ENCODE measurements at regions not wholly inside any gene's neighbourhood (a gene's known extent, or its start where the extent isn't known, plus 50 kb on each side); places are given as distances from the start of the nearest gene placed in this dataset.

DNA sequence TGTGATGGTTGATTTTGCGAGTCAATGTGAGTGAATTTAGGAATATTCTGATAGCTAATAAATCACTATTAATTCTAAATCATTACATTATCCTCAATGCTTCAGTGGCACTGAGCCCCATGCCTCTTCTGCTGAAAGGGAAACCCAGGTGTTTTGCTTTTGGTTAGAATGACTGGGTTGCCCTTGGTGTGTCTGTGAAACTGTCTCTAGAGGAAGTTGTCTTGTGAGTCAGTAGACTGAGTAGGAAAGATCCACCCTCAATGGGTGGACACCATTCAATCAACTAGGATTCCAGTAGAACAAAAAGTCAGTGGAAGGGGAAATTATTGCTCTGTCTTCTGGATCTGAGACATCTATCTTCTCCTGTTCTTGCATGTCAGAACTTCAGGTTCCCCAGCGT, 472.4 kb downstream of the ANKRD7 start:
- no peaks in the 10 kb centered on the region for H3K4me1 ChIP-seq (ENCODE audit: insufficient read depth, low read length)
- H3K9ac ChIP-seq (ENCODE audit: low read depth, low read length) = no peak overlapping the region
- no peak overlapping the region for H3K4me3 ChIP-seq (ENCODE audit: low read length)
- no peak overlapping the region for H3K27ac ChIP-seq (ENCODE audit: low read depth, low read length)
- H3K27me3 ChIP-seq (ENCODE audit: insufficient read depth, low read length) = no peaks in the 10 kb centered on the region
- no peaks in the 10 kb centered on the region for H3K36me3 ChIP-seq (ENCODE audit: insufficient read depth, low read length)
- 90% methylated on average over 1 of the region's 2 CpGs for WGBS
- H3K9me3 ChIP-seq (ENCODE audit: insufficient read depth, low read depth, low read length) = no peaks in the 10 kb centered on the region

DNA sequence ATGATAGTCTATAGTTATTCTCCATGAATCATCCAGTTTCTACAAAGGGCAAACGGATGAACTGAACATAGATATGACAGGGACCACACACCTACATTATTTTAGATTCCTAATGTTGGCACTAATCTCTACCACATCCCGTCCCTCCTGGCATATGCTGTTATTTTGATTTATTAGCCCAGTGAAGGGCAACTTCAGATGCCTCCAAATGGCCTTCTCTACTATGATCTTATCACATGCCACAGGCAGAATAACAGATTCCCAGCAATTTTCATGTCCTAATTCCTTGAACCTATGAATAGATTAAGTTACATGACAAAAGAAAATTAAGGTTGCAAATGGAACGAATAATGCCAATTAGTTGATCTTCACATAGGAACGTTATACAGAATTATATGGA, 474.7 kb downstream of the ANKRD7 start:
- H3K27ac ChIP-seq (ENCODE audit: low read depth, low read length) = no peak overlapping the region
- H3K9me3 ChIP-seq (ENCODE audit: insufficient read depth, low read depth, low read length) = no peaks in the 10 kb centered on the region
- no peak overlapping the region for H3K9ac ChIP-seq (ENCODE audit: low read depth, low read length)
- no peaks in the 10 kb centered on the region for H3K27me3 ChIP-seq (ENCODE audit: insufficient read depth, low read length)
- no peaks in the 10 kb centered on the region for H3K4me1 ChIP-seq (ENCODE audit: insufficient read depth, low read length)
- no peak overlapping the region for H3K4me3 ChIP-seq (ENCODE audit: low read length)
- no peaks in the 10 kb centered on the region for H3K36me3 ChIP-seq (ENCODE audit: insufficient read depth, low read length)
- WGBS = 95% methylated on average over 4 of the region's 4 CpGs

DNA sequence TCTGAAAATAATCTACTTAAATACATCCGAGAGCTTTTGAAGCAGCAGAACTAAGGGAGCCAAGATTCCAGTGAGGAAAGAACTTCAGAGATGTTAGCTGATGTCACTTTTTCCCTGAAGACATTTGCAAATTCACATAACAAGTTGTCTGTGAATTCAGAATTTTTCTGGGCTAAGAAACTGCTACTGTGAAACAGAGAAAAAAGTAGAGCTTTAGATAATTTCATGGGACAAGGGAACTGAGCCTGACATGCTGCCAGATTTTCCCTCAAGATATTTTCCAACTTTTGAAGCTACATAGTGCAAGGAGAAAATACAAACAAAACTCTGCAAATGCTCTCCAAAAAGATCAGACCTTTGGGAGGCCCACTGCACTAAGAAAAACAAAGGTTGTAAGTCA, 484.2 kb downstream of the ANKRD7 start:
- no peak overlapping the region for H3K27ac ChIP-seq (ENCODE audit: low read depth, low read length)
- H3K9me3 ChIP-seq (ENCODE audit: insufficient read depth, low read depth, low read length) = no peaks in the 10 kb centered on the region
- no peak overlapping the region for H3K9ac ChIP-seq (ENCODE audit: low read depth, low read length)
- 100% methylated on average over 1 of the region's 1 CpG for WGBS
- H3K4me3 ChIP-seq (ENCODE audit: low read length) = no peak overlapping the region
- no peaks in the 10 kb centered on the region for H3K36me3 ChIP-seq (ENCODE audit: insufficient read depth, low read length)
- no peaks in the 10 kb centered on the region for H3K27me3 ChIP-seq (ENCODE audit: insufficient read depth, low read length)
- no peaks in the 10 kb centered on the region for H3K4me1 ChIP-seq (ENCODE audit: insufficient read depth, low read length)

DNA sequence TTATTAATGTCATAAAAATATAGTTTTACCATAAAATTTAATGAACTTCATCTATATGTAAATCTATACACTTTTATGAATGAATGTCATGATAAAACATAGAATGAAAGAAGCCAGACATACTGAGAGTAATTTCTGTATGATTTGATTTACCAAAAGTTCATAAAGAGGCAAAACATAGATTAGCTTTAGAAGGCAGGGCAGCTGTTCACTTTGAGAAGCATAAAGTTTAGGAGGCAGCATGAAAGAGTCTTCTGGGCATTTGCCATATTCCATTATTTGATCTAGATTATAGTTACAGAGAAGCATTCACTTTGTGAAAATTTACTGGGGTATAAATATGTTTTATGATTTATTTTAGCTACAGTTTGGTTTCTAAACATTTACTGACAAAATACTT, 487.2 kb downstream of the ANKRD7 start:
- no peaks in the 10 kb centered on the region for H3K4me1 ChIP-seq (ENCODE audit: insufficient read depth, low read length)
- no peak overlapping the region for H3K9ac ChIP-seq (ENCODE audit: low read depth, low read length)
- no peaks in the 10 kb centered on the region for H3K27me3 ChIP-seq (ENCODE audit: insufficient read depth, low read length)
- H3K4me3 ChIP-seq (ENCODE audit: low read length) = no peak overlapping the region
- no peaks in the 10 kb centered on the region for H3K36me3 ChIP-seq (ENCODE audit: insufficient read depth, low read length)
- no peak overlapping the region for H3K27ac ChIP-seq (ENCODE audit: low read depth, low read length)
- H3K9me3 ChIP-seq (ENCODE audit: insufficient read depth, low read depth, low read length) = no peaks in the 10 kb centered on the region

DNA sequence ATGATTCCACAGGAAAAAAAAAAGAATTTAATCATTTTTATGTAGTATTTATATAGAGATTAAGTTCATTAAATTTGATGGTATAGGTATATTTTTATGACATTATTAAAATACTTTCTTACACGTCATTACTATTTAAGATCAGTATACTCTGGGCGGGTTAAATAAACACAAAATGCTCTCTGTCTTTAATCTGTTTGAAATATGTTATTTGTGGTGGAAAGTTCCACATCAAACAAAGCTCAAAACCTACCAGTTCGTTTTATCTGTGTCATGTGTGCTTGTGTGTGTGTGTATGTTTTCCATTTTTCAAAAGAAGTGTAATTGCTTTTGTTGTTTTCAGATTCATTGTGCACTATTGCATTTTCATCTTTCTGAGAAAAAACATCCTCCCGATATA, 488.5 kb downstream of the ANKRD7 start:
- Histone ChIP-seq H3K27ac (ENCODE audit: low read depth, low read length) (no peak overlapping the region), H3K36me3 (ENCODE audit: insufficient read depth, low read length) (no peaks in the 10 kb centered on the region), H3K27me3 (ENCODE audit: insufficient read depth, low read length) (no peaks in the 10 kb centered on the region), H3K9me3 (ENCODE audit: insufficient read depth, low read depth, low read length) (no peaks in the 10 kb centered on the region), H3K4me3 (ENCODE audit: low read length) (no peak overlapping the region), H3K4me1 (ENCODE audit: insufficient read depth, low read length) (no peaks in the 10 kb centered on the region), H3K9ac (ENCODE audit: low read depth, low read length) (no peak overlapping the region)
- WGBS = 50% methylated on average over 1 of the region's 4 CpGs

DNA sequence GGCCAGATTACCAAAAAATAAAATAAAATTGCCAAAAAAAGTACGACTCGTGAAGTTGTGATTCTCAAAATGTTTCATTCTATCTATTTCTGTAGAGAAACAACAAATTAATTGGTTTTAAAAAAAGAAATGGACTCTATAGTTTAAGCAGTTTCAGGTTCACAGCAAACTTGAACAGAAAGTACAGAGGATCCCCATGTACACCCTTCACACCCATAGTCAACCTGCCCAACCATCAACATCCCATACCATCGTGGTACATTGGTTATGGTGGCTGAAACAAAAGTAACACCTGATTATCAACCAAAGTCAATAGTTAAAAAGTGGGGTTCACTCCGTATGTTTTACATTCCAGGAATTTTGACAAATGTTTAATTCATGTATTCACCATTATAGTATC, 496.1 kb downstream of the ANKRD7 start:
- Histone ChIP-seq H3K4me3 (ENCODE audit: low read length) (no peak overlapping the region), H3K9ac (ENCODE audit: low read depth, low read length) (no peak overlapping the region), H3K9me3 (ENCODE audit: insufficient read depth, low read depth, low read length) (no peaks in the 10 kb centered on the region), H3K27me3 (ENCODE audit: insufficient read depth, low read length) (no peaks in the 10 kb centered on the region), H3K27ac (ENCODE audit: low read depth, low read length) (no peak overlapping the region), H3K36me3 (ENCODE audit: insufficient read depth, low read length) (no peaks in the 10 kb centered on the region), H3K4me1 (ENCODE audit: insufficient read depth, low read length) (no peaks in the 10 kb centered on the region)
- 86% methylated on average over 2 of the region's 4 CpGs for WGBS

DNA sequence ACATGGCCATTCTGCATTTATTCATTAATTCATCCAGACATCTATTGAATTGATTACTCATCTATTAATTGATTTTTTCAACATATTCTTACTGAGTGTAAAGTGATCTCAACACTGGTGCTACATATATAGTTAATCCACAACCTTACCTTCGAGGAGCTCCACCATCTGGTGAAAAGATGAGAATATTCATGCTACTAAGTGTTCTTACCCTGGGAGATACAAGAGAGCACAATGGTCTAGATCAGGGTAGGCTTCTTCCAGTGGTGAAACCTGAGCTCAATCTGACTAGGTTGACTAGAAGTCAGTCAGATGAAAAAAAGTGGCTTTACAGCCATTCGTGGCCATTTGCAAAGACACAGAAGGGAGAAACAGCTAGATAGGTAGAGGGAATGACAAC, 507.4 kb downstream of the ANKRD7 start:
- H3K36me3 ChIP-seq (ENCODE audit: insufficient read depth, low read length) = no peaks in the 10 kb centered on the region
- no peak overlapping the region for H3K27ac ChIP-seq (ENCODE audit: low read depth, low read length)
- whole genome bisulfite sequencing = 51% methylated on average over 2 of the region's 2 CpGs
- H3K4me3 ChIP-seq (ENCODE audit: low read length) = no peak overlapping the region
- H3K9me3 ChIP-seq (ENCODE audit: insufficient read depth, low read depth, low read length) = no peaks in the 10 kb centered on the region
- H3K4me1 ChIP-seq (ENCODE audit: insufficient read depth, low read length) = no peaks in the 10 kb centered on the region
- no peak overlapping the region for H3K9ac ChIP-seq (ENCODE audit: low read depth, low read length)
- H3K27me3 ChIP-seq (ENCODE audit: insufficient read depth, low read length) = no peaks in the 10 kb centered on the region

DNA sequence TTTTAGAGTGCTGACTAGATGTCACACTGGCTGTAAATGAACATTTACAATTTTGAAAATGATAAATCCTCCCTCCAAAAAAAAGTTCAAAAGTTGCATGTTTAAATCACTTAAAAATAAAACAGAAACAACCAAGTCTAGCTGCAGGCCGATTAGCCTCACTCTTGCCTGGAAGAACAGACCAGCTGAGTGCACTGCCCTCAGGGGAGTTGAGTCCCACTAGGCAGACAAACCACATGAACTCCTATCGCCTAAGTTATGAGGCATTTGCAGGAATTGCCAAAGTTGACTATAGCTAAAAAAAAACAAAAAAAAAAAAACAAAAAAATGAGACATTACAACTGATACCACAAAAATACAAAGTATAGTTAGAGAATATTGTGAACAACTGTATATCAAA, 510.0 kb downstream of the ANKRD7 start:
- no peak overlapping the region for H3K4me3 ChIP-seq (ENCODE audit: low read length)

DNA sequence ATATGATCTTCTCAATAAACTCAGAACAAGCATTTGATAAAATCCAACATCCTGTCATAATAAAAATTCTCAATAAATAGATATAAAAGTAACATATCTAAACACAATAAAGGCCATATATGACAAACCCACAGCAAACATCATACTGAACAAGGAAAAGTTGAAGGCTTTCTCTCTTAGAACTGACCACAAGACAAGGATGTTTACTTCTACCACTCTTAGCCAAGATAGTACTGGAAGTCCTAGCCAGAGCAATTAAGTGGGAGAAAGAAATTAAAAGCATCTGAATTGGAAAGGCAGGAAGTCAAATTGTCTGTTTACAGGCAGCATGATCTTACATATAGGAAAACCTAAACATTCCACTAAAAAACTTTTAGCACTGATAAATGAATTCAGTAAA, 510.9 kb downstream of the ANKRD7 start:
- no peak overlapping the region for H3K27ac ChIP-seq (ENCODE audit: low read depth, low read length)
- no peaks in the 10 kb centered on the region for H3K36me3 ChIP-seq (ENCODE audit: insufficient read depth, low read length)
- no peak overlapping the region for H3K4me3 ChIP-seq (ENCODE audit: low read length)
- H3K9ac ChIP-seq (ENCODE audit: low read depth, low read length) = no peak overlapping the region
- no peaks in the 10 kb centered on the region for H3K9me3 ChIP-seq (ENCODE audit: insufficient read depth, low read depth, low read length)
- H3K4me1 ChIP-seq (ENCODE audit: insufficient read depth, low read length) = no peaks in the 10 kb centered on the region
- H3K27me3 ChIP-seq (ENCODE audit: insufficient read depth, low read length) = no peaks in the 10 kb centered on the region

More for the DNA sequence above, 510.0 kb downstream of the ANKRD7 start:
- no peak overlapping the region for H3K27ac ChIP-seq (ENCODE audit: low read depth, low read length)
- H3K9me3 ChIP-seq (ENCODE audit: insufficient read depth, low read depth, low read length) = no peaks in the 10 kb centered on the region
- no peak overlapping the region for H3K9ac ChIP-seq (ENCODE audit: low read depth, low read length)
- 95% methylated on average over 2 of the region's 2 CpGs for WGBS
- H3K27me3 ChIP-seq (ENCODE audit: insufficient read depth, low read length) = no peaks in the 10 kb centered on the region
- H3K4me1 ChIP-seq (ENCODE audit: insufficient read depth, low read length) = no peaks in the 10 kb centered on the region
- no peaks in the 10 kb centered on the region for H3K36me3 ChIP-seq (ENCODE audit: insufficient read depth, low read length)

DNA sequence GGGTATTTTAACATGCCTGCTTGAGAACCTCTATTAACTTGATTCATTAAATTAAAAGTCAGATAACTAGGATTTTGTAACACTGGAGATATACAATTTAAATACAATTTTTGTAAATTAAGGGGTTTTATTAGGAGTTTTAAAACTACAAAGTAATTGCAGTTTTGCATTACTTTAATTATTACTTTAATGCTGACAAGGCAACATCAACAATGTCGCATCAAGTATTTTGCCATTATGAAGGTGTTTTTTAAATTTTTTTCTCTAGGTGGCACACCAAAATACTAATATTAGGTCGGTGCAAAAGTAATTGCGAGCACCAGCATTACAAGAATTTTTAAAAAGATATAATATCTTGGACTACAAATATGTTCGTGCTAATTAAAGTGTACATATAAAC, 513.4 kb downstream of the ANKRD7 start:
- Histone ChIP-seq H3K9ac (ENCODE audit: low read depth, low read length) (no peak overlapping the region), H3K27ac (ENCODE audit: low read depth, low read length) (no peak overlapping the region), H3K9me3 (ENCODE audit: insufficient read depth, low read depth, low read length) (no peaks in the 10 kb centered on the region), H3K4me1 (ENCODE audit: insufficient read depth, low read length) (no peaks in the 10 kb centered on the region), H3K4me3 (ENCODE audit: low read length) (no peak overlapping the region), H3K36me3 (ENCODE audit: insufficient read depth, low read length) (no peaks in the 10 kb centered on the region), H3K27me3 (ENCODE audit: insufficient read depth, low read length) (no peaks in the 10 kb centered on the region)
- no CpG with 5 or more reads among the region's 4 CpGs for WGBS

DNA sequence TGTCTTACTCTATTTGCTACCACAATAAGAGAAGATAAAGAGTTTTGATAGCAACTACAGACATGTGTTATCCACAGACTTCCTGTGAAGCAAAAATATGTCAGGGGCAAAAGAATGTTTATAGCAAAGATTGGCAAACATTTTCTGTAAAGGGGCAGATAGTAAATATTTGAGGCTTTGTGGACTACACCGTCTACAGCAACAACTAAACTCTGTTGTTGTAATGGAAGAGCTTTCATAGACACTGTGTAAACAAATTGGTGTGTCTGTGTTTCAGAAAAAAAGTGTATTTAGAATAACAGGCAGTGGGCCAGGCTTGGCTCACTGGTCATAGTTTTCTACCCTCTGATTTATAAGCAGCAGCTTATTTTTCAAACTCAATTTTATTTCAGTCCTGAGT, 521.4 kb downstream of the ANKRD7 start:
- H3K36me3 ChIP-seq (ENCODE audit: insufficient read depth, low read length) = no peaks in the 10 kb centered on the region
- no peaks in the 10 kb centered on the region for H3K27me3 ChIP-seq (ENCODE audit: insufficient read depth, low read length)
- H3K27ac ChIP-seq (ENCODE audit: low read depth, low read length) = no peak overlapping the region
- no peaks in the 10 kb centered on the region for H3K4me1 ChIP-seq (ENCODE audit: insufficient read depth, low read length)
- H3K9ac ChIP-seq (ENCODE audit: low read depth, low read length) = no peak overlapping the region
- H3K4me3 ChIP-seq (ENCODE audit: low read length) = no peak overlapping the region
- H3K9me3 ChIP-seq (ENCODE audit: insufficient read depth, low read depth, low read length) = no peaks in the 10 kb centered on the region
- WGBS = 100% methylated on average over 1 of the region's 1 CpG

DNA sequence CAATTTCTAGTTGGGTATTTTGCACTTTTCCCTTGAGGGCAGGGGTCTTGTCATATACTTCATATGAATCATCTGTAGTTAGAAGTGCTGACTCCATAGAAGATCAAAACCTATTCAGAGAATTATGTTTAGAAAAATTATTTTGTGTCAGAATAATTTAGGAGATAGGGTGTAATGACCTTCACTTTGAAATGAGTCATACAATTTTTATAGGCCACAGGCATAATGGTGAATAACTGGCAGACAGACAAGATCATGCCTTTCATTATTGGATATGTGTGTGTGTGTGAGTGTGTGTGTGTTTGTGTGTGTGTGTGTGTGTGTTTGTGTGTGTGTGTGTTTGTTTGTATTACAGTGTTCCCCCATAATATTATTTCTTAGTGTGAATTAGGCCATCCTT, 523.0 kb downstream of the ANKRD7 start:
- Histone ChIP-seq H3K27ac (ENCODE audit: low read depth, low read length) (no peak overlapping the region), H3K4me3 (ENCODE audit: low read length) (no peak overlapping the region), H3K36me3 (ENCODE audit: insufficient read depth, low read length) (no peaks in the 10 kb centered on the region), H3K9me3 (ENCODE audit: insufficient read depth, low read depth, low read length) (no peaks in the 10 kb centered on the region), H3K27me3 (ENCODE audit: insufficient read depth, low read length) (no peaks in the 10 kb centered on the region), H3K9ac (ENCODE audit: low read depth, low read length) (no peak overlapping the region), H3K4me1 (ENCODE audit: insufficient read depth, low read length) (no peaks in the 10 kb centered on the region)

Measured in HUES64 (cell line).